HepG2 (cell line): ENCODE measurements at regions not wholly inside any gene's neighbourhood (a gene's known extent, or its start where the extent isn't known, plus 50 kb on each side); places are given as distances from the start of the nearest gene placed in this dataset.

Source experiments
- ATAC-seq: fragments of 200-7000 bp; cut with Tn5 transposase; 3 replicates; pipeline ENCODE4 v1.9.1; 2020; ENCODE audit warnings: mild to moderate bottlenecking, moderate library complexity
- BruUV-seq: library from RNA; stranded (reverse); fragments of 400-500 nt; replicated peaks from 2 replicates; lab custom pipeline; 2021; lab: Mats Ljungman, UMichigan
- CTCF ChIA-PET: fragments of 300-600 bp; formaldehyde crosslinking; extraction: SDS; loops from one replicate; lab custom pipeline; 2021; ENCODE audit warnings: low total read pairs, inconsistent platforms, low intra/inter-chr PET ratio; lab: Yijun Ruan, JAX
- POLR2A ChIA-PET: fragments of 350-600 bp; sonication (Branson Sonifier 250); formaldehyde crosslinking; loops from one replicate; lab custom pipeline; 2020; ENCODE audit warnings: antibody characterized with exemption, inconsistent platforms; lab: Yijun Ruan, JAX
- DNase-seq: peaks from one replicate; pipeline ENCODE4 v3.0.0-alpha.2; 2015; ENCODE audit warnings: low spot score
- FAIRE-seq: peaks from 3 replicates; lab custom pipeline; 2011; peaks lifted over from hg19 to GRCh38; lab: Jason Lieb, UNC
- H2AFZ ChIP-seq: one replicate; pipeline ENCODE4 v1.6.1; 2011; ENCODE audit warnings: low read length, inconsistent platforms
- H3K27ac ChIP-seq: fragments of 300-600 bp; 3 replicates; pipeline ENCODE4 v1.8.0; 2011; ENCODE audit warnings: mixed run types, mild to moderate bottlenecking, mixed read lengths, low read length, inconsistent platforms; ENCODE audit not compliant: insufficient read depth; ENCODE audit errors: extremely low read length
- H3K27me3 ChIP-seq, 2 experiments: fragments of 200-600 bp in 1 of 2; 2 replicates in 1 of 2; 3 replicates in 1 of 2; pipeline versions ENCODE4 v1.6.0 to v1.8.0; 2011; ENCODE audit warnings: low read length in 2 of 2, mild to moderate bottlenecking in 2 of 2, moderate library complexity in 2 of 2, inconsistent platforms in 1 of 2; ENCODE audit not compliant: insufficient read depth in 2 of 2, control insufficient read depth in 1 of 2
- H3K36me3 ChIP-seq, 2 experiments: fragments of 200-600 bp in 1 of 2; replicated peaks in 1 of 2; 2 replicates in 1 of 2; 3 replicates in 1 of 2; pipeline versions ENCODE4 v1.5.1 to v1.8.0; 2011; ENCODE audit warnings: low read length in 2 of 2, inconsistent platforms in 1 of 2; ENCODE audit not compliant: insufficient read depth in 2 of 2, control insufficient read depth in 1 of 2
- H3K4me1 ChIP-seq: 2 replicates; pipeline ENCODE4 v1.5.1; 2012; ENCODE audit warnings: low read length, inconsistent platforms; ENCODE audit not compliant: insufficient read depth
- H3K4me2 ChIP-seq: 2 replicates; pipeline ENCODE4 v1.6.0; 2011; ENCODE audit warnings: low read depth, low read length, inconsistent platforms
- H3K4me3 ChIP-seq, 3 experiments: fragments of 200-600 bp in 1 of 3; sonication (generic), shearing (Covaris generic) in 1 of 3; replicated peaks in 1 of 3; 2 replicates each; pipeline ENCODE4 v1.5.1; 2011 to 2016; ENCODE audit warnings: low read length in 3 of 3, inconsistent platforms in 2 of 3, low read depth in 2 of 3, mild to moderate bottlenecking in 2 of 3, control low read depth in 1 of 3, mixed read lengths in 1 of 3; ENCODE audit not compliant: insufficient read depth in 1 of 3
- H3K79me2 ChIP-seq: one replicate; pipeline ENCODE4 v1.6.1; 2011; ENCODE audit warnings: low read length, inconsistent platforms; ENCODE audit not compliant: insufficient read depth
- H3K9ac ChIP-seq: 2 replicates; pipeline ENCODE4 v1.6.0; 2011; ENCODE audit warnings: mild to moderate bottlenecking, low read depth, low read length, inconsistent platforms; ENCODE audit not compliant: insufficient read depth
- H3K9me3 ChIP-seq: 2 replicates; pipeline ENCODE4 v1.5.1; 2012; ENCODE audit warnings: mild to moderate bottlenecking, low read length
- H4K20me1 ChIP-seq: 2 replicates; pipeline ENCODE4 v1.6.0; 2011; ENCODE audit warnings: inconsistent platforms, mild to moderate bottlenecking, low read length, moderate library complexity; ENCODE audit not compliant: insufficient read depth
- FOXK1 ChIP-seq: sonication (generic); formaldehyde crosslinking; IDR thresholded peaks from 2 replicates; pipeline ENCODE4 v1.4.0; 2020; ENCODE audit warnings: low read depth, missing genetic modification reagents, borderline replicate concordance
- NFYB ChIP-seq: sonication (generic); formaldehyde crosslinking; IDR thresholded peaks from 2 replicates; pipeline ENCODE4 v1.4.0; 2020; ENCODE audit warnings: missing genetic modification reagents
- RBM22 ChIP-seq: fragments of 200-400 bp; formaldehyde crosslinking; optimal IDR thresholded peaks from 2 replicates; pipeline ENCODE3; 2017; ENCODE audit warnings: mild to moderate bottlenecking, low read length, moderate library complexity
- RXRB ChIP-seq: IDR thresholded peaks from 2 replicates; pipeline ENCODE4 v1.6.1; 2016; ENCODE audit warnings: borderline replicate concordance, missing genetic modification reagents, missing compliant biosample characterization
- SAP130 ChIP-seq: IDR thresholded peaks from 2 replicates; pipeline ENCODE4 v1.6.1; 2016; ENCODE audit warnings: low read depth
- ZNF275 ChIP-seq: sonication (generic); formaldehyde crosslinking; IDR thresholded peaks from 2 replicates; pipeline ENCODE4 v1.8.0; 2022; ENCODE audit warnings: missing genetic modification reagents, mild to moderate bottlenecking, inconsistent platforms, borderline replicate concordance
- ZNF281 ChIP-seq: sonication (generic); formaldehyde crosslinking; IDR thresholded peaks from 2 replicates; pipeline ENCODE4 v1.4.0; 2020; ENCODE audit warnings: missing genetic modification reagents, borderline replicate concordance
- WGBS: methylation state at CpG from one replicate; pipeline ENCODE4 v1.1.6; 2017; ENCODE audit warnings: low lambda C conversion rate; 5-methylcytosine and 5-hydroxymethylcytosine counted together
- in situ Hi-C: cut with HindIII; loops from 2 replicates; pipeline ENCODE4 v1.10.0; 2017; ENCODE audit warnings: low pct_unique_long_range_greater_than_20kb; ENCODE audit not compliant: extremely low pct_ligation_motif_present
- intact Hi-C: fragments of 100-400 bp; cut with micrococcal nuclease; formaldehyde crosslinking; loops from one replicate; pipeline ENCODE4 v1.10.0; 2022; ENCODE audit not compliant: unreplicated experiment

GRCh38 chr13:33649212-33649878 is 168.6 kb upstream of the RFC3 start (continued):
- 0 out of 2 replicates have a peak, but pooled peaks have one; percentile 28 for TF ChIP-seq FOXK1 (CRISPR knock-in tag)
- TF ChIP-seq ZNF275 (CRISPR knock-in tag) = no peak
- peak; percentile 39; the same call in 1 of the 2 replicates for TF ChIP-seq SAP130
- TF ChIP-seq NFYB (CRISPR knock-in tag) = no peak
- TF ChIP-seq RXRB (CRISPR knock-in tag) = 0 out of 2 replicates have a peak, but pooled peaks have one; percentile 12

- TF ChIP-seq ZNF281 (no peak), RBM22 (peak; percentile 57)
- Histone ChIP-seq H4K20me1 (no peaks in the 10 kb centered on the region), H3K79me2 (peaks cover 9% of the 10 kb centered on the region), H3K4me3 (no peak overlapping the region), H3K4me1 (peaks cover 21% of the 10 kb centered on the region), H3K27ac (no peak overlapping the region), H3K9me3 (no peaks in the 10 kb centered on the region), H2AFZ (no peak overlapping the region), H3K9ac (no peak overlapping the region), H3K27me3 (no peaks in the 10 kb centered on the region), H3K4me2 (no peak overlapping the region), H3K36me3 (no peaks in the 10 kb centered on the region)
- ChIA-PET POLR2A (interaction anchor here (1.2 to 2.1 kb wide), 2 partner anchors 9 to 27 kb away, joined by 3 to 8 read pairs; no protein-coding TSS in a partner anchor), CTCF (no interaction called here)
- FAIRE-seq (no peak), ATAC-seq (no peak), DNase-seq (no peak)
- no TSS peak for BruUV-seq
- intact Hi-C loops = no loop called here
- 97% methylated on average over 3 of the region's 3 CpGs for WGBS
- in situ Hi-C loops = no loop called here
Observed at GRCh38 chr13:33651766-33652165, 166.2 kb upstream of the RFC3 start.
